Duodenal mucosa (tissue), 2 donors: ENCODE measurements at regions not wholly inside any gene's neighbourhood (a gene's known extent, or its start where the extent isn't known, plus 50 kb on each side); places are given as distances from the start of the nearest gene placed in this dataset.

Experiments used
- H3K27ac ChIP-seq: one replicate; pipeline ENCODE4 v1.7.0; 2013; ENCODE audit warnings: low read depth, low read length
- H3K27me3 ChIP-seq, 2 donors: one replicate each; pipeline ENCODE4 v1.7.0; 2013; ENCODE audit warnings: low read length in 2 of 2, control low read depth in 1 of 2; ENCODE audit not compliant: insufficient read depth in 2 of 2, control insufficient read depth in 1 of 2
- H3K36me3 ChIP-seq, 2 donors: one replicate each; pipeline ENCODE4 v1.7.0; 2013; ENCODE audit warnings: low read length in 2 of 2, control low read depth in 1 of 2; ENCODE audit not compliant: insufficient read depth in 2 of 2, control insufficient read depth in 1 of 2
- H3K4me1 ChIP-seq, 2 donors: one replicate each; pipeline ENCODE4 v1.7.0; 2013; ENCODE audit warnings: low read length in 2 of 2, control low read depth in 1 of 2; ENCODE audit not compliant: insufficient read depth in 2 of 2, control insufficient read depth in 1 of 2
- H3K4me3 ChIP-seq, 2 donors: one replicate each; pipeline ENCODE4 v1.7.0; 2013; ENCODE audit warnings: low read length in 2 of 2, low read depth in 1 of 2
- H3K9ac ChIP-seq, 2 donors: one replicate each; pipeline ENCODE4 v1.7.0; 2013; ENCODE audit warnings: low read length in 2 of 2, low read depth in 1 of 2
- H3K9me3 ChIP-seq, 2 donors: one replicate each; pipeline ENCODE4 v1.7.0; 2013; ENCODE audit warnings: low read length in 2 of 2, control low read depth in 1 of 2; ENCODE audit not compliant: control insufficient read depth in 1 of 2

DNA sequence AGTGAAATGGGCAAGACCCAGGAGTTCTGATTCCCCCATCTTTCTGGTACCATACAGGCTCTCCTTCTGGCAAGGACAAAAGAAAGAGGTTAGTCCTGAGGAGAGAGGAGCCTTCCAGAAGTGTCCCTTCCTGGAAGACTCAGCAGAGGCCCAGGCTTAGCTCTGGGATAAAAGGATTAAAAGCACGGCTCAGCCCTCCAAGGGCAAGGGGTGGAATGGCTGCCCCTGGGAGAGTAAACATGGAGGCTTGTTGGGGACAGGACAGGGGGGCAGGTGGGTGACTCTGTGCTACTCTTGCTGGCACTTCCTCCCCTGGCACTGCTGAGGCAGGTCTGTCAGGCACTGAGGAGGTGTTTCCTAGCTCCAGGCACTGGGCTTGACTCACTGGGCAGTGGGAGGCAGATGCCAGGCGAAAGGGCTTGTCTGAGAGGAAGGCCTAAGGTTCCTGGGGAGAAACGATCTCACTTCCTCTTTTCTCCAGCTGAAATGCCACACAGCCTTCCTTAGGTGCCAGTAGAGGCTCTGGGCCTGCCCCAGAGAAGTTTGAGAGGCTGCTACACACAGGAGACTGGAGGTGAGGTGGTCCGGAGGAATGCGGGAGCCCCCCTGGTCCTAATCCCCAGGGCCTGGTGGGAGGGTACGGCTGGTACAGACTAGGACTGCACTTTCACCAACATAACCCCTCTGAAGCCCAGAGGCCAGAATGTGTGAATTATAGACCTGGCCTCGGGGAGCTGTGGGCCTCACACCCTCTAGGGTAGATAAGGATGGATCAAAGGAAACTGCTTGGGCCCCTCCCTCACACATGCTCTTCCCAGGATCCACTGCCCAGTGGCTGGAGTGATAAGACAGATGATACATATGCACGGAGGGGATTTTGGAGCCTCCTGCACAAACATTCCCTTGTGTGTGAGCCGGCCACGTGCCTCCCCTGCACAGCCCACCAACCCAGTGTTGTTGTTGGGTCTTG, 63.2 kb upstream of the PODXL start:
- Histone ChIP-seq H3K27ac (no peak overlapping the region), H3K36me3 (no peaks in the 10 kb centered on the region), H3K9me3 (no peaks in the 10 kb centered on the region), H3K9ac (no peak overlapping the region), H3K27me3 (no peaks in the 10 kb centered on the region), H3K4me1 (no peaks in the 10 kb centered on the region), H3K4me3 (no peak overlapping the region)

DNA sequence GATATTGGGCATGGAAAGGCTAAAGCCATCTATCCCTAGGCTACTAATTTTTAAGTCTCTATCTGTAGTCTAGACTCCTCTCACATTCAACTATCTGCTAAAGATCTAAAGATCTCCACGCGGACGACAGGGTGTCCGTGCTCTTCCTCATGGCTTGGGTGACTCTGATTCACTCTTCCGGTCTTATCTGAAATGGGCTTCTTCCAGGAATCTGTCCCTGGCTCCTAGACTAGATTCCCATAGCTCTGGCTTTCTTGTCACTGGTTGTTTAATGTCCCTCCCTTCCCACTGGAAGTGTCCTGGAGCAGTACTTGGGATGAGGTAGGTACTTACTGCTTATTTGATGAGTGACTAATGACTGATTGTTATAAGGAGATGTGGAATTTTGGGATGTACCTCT, 62.0 kb upstream of the PODXL start:
- Histone ChIP-seq H3K27me3 (no peaks in the 10 kb centered on the region), H3K4me1 (no peaks in the 10 kb centered on the region), H3K36me3 (no peaks in the 10 kb centered on the region), H3K9me3 (no peaks in the 10 kb centered on the region), H3K4me3 (no peak overlapping the region), H3K27ac (no peak overlapping the region), H3K9ac (no peak overlapping the region)

DNA sequence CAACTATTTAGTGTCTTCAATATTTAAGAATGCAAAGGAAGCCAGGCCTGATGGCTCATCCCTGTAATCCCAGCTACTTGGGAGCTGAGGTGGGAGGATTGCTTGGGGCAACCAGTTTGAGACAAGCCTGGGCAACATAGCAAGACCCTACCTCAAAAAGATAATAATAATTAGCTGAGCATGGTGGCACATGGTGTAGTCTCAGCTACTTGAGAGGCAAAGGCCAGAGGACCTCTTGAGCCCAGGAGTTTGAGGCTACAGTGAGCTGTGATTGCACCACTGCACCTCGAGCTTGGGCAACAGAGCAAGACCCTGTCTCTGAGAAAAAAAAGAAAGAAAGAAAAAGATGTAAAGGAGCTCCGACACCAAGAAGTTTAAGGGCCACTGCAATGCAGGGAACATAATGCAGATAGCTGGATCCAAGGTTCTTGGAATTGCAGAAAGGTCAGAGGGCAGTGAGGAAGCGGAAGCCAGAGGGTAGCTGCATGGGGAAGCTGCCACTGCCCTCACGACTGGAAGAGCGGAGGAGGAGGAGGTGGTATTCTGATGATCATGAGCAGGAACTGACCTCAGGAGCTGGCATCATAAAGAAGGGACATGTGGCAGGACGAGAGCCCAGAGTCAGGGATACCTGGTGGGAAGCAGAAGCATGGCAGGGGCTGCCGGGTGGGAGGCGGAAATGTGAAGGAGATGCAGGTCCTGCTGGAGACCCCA, 60.2 kb upstream of the PODXL start:
- H3K36me3 ChIP-seq = no peaks in the 10 kb centered on the region
- no peaks in the 10 kb centered on the region for H3K27me3 ChIP-seq
- H3K9me3 ChIP-seq = no peaks in the 10 kb centered on the region
- no peaks in the 10 kb centered on the region for H3K4me1 ChIP-seq
- H3K4me3 ChIP-seq = no peak overlapping the region
- no peak overlapping the region for H3K9ac ChIP-seq
- no peak overlapping the region for H3K27ac ChIP-seq

GRCh38 chr7:131613909-131614308, 57.5 kb upstream of the PODXL start:
- no peaks in the 10 kb centered on the region for H3K36me3 ChIP-seq
- no peak overlapping the region for H3K27ac ChIP-seq
- no peak overlapping the region for H3K4me3 ChIP-seq
- no peaks in the 10 kb centered on the region for H3K9me3 ChIP-seq
- H3K4me1 ChIP-seq = no peaks in the 10 kb centered on the region
- no peak overlapping the region for H3K9ac ChIP-seq
- no peaks in the 10 kb centered on the region for H3K27me3 ChIP-seq

DNA sequence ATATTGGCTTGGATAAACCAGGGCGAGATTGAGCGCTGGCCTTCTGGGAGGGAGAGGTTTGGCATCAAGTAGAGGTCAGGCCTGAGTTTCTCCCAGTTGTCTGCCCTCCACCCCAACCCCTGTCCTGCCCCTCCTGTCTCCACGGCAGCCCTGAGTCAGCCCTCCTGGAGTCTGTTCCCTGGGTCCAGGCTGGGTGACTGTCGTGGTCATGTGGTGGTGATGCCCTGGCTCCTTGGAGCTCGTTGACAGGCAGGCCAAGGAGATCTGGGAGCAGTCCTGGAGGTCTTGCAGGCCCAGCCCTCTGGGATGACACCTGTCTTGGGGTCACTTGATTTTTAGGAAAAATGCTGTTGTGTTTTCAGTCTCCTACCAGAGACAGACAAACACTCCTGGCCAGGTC, 53.6 kb upstream of the PODXL start:
- no peaks in the 10 kb centered on the region for H3K36me3 ChIP-seq

GRCh38 chr7:131608116-131608500, 51.7 kb upstream of the PODXL start:
- no peak overlapping the region for H3K4me3 ChIP-seq
- H3K27me3 ChIP-seq = peaks cover 0 to 3% of the 10 kb centered on the region in 2 donors
- H3K4me1 ChIP-seq = no peaks in the 10 kb centered on the region
- H3K9ac ChIP-seq = no peak overlapping the region
- H3K9me3 ChIP-seq = no peaks in the 10 kb centered on the region
- no peaks in the 10 kb centered on the region for H3K36me3 ChIP-seq
- H3K27ac ChIP-seq = no peak overlapping the region

More for the DNA sequence above, 53.6 kb upstream of the PODXL start:
- Histone ChIP-seq H3K4me3 (no peak overlapping the region), H3K4me1 (no peaks in the 10 kb centered on the region), H3K27ac (no peak overlapping the region), H3K9ac (no peak overlapping the region), H3K27me3 (peaks cover 0 to under 1% of the 10 kb centered on the region in 2 donors), H3K9me3 (no peaks in the 10 kb centered on the region)

DNA sequence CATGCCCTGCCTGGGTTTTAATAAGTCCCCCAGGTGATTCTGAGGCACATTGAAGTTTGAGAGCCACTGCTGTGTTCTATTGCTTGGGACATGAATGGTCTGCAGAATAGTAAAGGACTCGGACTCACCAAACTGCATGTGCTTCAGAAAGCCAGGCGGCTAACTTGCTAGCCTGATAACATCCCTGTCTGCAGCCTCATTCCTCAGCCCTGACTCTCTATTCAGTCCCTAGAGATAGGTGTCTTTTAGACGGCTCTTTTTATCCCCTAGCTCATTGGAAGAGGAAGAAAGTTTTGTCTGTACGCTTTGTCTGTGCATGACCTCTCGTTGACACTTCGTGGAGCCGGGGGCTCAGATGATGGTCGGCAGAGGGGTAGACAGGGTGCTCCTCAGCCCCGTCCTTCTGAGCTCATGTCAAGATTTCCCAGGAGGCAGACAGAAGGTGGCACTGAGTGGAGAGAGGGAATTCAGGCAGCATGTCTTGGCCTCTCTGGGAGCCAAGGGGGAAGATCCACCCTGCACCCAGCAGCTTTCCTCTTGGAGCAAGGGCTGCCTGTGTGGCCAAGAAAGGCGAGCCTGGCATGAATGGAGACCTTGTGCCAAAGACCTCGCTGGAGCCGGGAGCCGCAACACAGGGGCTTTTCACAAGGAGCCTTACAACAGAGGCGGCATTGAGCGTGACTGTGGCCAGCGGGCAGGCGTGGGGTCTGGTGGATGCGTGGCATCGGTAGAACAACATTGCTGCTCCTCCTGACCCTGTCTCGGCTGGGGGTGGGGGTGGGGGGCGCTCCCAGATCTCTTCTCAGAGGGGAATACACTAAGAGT, 51.1 kb upstream of the PODXL start:
- Histone ChIP-seq H3K27ac (no peak overlapping the region), H3K4me1 (no peaks in the 10 kb centered on the region), H3K9me3 (no peaks in the 10 kb centered on the region), H3K4me3 (no peak overlapping the region), H3K36me3 (no peaks in the 10 kb centered on the region), H3K9ac (no peak overlapping the region), H3K27me3 (peaks cover 0 to 3% of the 10 kb centered on the region in 2 donors)

- Histone ChIP-seq H3K27ac (no peak overlapping the region), H3K9me3 (no peaks in the 10 kb centered on the region), H3K9ac (no peak overlapping the region), H3K27me3 (peaks cover 0 to 3% of the 10 kb centered on the region in 2 donors), H3K4me3 (no peak overlapping the region), H3K36me3 (no peaks in the 10 kb centered on the region), H3K4me1 (no peaks in the 10 kb centered on the region)
Observed at GRCh38 chr7:131606346-131607290, 50.2 kb upstream of the PODXL start.
